NCI-H1694 (cell line): ENCODE measurements at regions not wholly inside any gene's neighbourhood (a gene's known extent, or its start where the extent isn't known, plus 50 kb on each side); places are given as distances from the start of the nearest gene placed in this dataset.

Experiments used
- DNase-seq: peaks from one replicate; lab custom pipeline; 2025; lab: John Stamatoyannopoulos, UW

DNA sequence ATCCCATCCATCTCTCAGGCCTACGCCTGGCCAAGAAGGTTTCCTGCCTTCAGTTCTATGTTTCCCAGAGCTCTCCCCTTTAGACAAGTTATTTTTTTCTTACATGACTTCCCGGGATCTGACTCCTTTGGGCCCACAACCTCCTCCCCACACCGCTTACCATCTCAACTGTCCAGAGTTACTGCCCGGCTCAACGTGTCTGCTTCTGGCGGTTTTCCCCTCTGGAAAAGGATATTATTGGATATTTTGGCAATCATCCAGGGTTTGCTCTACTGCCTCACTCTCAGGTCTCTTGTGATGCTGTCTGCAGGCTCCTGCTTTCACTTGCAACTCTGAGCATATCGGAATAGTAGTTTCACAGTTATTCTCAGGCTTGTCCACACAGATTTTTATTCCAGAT lies 318.2 kb upstream of the CAMK1G start:
- no peak for DNase-seq

DNA sequence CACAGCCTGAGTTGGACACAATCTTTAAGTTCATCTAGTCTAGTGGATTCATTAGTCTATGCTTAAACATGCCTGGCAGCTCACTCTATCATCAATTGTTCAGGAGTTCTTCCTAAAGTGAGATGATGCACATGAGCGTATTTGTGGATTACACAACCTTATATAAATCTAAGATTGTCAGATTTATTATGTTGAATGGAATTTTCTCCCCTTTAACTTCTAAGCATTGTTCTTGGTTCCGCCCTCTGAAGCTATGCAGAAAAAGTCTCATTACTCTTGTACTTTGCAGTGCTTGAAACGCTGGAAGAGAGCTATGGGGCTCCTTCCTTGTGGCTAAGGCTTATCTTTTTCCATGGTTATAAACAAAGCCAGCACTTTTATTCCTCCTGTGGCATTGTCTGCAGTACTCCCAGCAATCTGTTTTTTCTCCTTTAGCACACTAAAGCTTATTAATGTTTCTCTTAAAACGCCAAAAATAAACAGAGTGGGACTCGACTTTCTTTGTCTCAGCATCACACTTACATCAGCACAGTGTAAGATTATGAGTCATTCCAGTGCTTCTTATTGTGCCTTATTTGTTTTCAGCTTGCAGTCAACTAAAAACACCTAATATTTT lies 316.8 kb upstream of the CAMK1G start:
- DNase-seq, result no peak

DNA sequence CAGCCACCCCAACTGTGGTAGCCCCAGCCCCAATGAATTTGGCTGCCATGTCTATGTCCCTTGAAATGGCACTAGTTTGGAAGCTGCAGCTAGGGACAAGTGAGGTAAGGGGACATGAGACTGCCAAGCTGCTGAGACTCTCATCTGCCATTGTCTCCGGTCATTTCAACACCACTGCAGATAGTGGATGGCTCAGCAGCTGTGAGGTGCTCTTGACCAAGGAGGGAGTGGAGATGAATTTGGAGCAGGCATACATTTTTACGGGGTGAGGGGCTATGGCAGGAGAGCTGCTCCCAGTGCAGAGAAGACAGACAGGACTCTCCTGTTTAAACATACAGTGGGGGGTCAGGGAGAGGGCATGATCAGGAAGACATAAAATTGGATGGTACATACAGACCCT lies 315.5 kb upstream of the CAMK1G start:
- DNase-seq, result no peak

DNA sequence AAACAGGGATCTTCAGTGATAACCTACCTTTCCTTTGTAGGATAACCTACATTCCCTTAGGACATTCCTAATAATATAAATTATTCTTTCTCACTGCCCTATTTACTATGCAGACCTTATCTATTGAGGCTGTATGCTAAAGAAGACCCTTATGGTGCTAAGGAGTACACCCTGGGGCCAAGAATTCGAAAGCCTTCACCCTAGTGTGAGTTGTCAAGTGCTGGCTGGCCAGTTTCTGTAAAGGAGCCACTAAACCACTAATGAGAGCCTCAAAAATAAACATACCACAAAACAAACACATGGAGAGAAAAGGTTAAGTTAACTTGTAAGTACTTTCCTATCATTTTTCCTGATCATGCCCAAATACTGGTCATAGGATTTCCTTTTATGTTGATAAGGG lies 315.0 kb upstream of the CAMK1G start:
- no peak for DNase-seq

DNA sequence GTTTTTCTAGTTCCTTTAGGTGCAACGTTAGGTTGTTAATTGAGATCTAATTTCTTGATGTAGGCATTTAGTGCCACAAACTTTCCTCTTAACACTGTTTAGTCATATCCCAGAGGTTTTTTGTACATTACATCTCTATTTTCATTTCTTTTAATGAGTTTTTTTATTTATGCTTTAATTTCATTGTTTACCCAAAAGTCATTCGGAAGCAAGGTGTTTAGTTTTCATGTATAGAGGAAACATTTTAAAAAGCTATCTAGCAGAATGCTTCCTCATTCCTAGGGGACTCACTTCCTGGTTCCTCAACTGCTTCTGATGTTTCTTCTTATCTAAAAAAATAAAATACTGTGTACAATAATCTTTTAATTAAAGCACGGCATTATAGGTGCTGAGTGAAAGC lies 307.2 kb upstream of the CAMK1G start:
- no peak for DNase-seq

DNA sequence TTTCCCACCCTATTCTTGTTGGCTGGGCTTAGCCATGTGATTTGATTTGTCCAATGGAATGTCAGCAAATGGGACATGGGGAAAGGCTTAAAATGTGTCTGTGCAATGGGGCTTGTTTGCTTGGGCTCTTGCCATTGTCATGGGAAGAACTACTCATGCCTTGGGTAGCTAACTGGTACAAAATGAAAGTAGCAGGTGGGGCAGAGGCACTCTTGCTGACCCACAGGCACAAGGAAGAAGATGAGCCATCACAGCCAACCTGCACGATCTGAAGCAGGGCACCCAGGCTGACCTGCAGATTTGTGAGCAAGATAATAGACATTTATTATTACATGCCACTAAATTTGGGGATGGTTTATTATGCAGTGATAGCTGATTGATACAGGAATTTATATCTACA lies 305.9 kb upstream of the CAMK1G start:
- no peak for DNase-seq

DNA sequence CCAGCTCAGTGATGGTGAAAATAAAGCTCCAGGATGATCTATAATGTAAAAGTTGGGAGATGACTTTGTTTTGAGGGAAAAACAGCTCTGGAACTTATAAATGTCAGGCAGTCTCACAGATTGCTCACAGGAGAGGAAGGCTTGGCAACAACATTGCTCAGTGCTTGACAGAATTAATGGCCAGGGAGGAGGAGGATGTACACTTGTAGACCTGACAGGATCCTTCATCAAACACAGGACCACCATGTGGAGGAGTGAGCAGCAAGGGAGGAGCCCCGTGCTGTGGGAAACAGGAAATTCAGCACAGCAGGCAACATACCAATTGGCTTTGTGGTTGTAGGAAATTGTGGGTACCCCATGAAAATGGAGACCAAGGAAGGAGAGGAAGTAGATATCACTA lies 291.8 kb upstream of the CAMK1G start:
- DNase-seq, result no peak

DNA sequence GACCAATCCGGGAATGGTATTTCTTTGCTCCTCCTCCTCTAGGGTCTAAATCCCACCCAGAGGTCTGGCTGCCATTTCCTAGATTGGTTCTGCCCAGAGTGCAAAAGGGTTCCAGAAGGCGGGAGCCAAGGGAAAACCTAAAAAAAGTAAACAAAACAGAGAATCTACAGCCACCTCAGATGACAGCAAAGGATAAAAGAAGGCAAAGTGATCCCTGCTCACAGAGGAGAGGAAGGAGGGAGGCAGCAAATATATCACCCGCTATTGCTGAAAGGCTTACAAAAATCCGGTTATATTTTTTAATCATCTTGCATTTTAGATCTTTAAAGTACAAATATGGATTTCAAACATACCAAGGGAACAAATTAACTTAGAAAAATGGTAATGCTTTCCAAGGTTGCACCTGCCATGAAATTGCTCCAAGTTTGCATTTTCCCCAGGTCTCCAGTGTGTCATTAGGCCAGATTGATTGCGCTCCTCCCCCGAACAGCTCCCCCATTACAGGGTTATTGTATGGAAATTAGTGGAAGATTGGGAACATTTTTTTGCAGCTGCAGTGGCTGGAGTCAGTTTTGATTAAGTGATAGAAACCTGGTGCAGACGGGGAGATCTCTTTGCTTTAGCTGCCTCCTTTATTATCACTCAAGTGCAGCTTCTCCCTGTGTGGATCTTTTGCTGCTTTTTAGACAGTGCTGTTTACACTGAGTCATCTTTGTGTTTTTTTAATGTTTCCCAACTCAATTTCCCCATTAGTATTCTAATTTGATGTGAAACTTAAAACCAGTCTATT lies 280.5 kb upstream of the CAMK1G start:
- DNase-seq, result no peak

DNA sequence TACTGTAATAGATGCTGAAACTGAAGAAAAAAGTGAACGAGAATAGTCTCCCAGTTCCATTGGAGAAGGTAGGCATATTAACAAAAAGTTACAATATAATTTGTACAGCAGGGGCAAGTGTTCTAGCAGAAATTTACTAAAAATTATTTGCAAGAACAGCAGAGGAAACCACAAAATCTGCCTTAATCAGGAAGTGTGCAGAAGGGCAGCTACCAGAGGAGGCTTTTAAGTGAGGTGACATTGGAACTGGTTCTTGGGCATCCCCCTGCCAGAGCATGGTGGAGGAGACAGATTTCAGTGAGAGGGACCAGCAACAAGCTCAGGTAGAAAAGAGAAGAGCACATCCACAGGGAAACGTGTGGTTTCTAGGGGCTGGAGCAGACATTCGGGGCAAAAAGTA lies 279.3 kb upstream of the CAMK1G start:
- no peak for DNase-seq

DNA sequence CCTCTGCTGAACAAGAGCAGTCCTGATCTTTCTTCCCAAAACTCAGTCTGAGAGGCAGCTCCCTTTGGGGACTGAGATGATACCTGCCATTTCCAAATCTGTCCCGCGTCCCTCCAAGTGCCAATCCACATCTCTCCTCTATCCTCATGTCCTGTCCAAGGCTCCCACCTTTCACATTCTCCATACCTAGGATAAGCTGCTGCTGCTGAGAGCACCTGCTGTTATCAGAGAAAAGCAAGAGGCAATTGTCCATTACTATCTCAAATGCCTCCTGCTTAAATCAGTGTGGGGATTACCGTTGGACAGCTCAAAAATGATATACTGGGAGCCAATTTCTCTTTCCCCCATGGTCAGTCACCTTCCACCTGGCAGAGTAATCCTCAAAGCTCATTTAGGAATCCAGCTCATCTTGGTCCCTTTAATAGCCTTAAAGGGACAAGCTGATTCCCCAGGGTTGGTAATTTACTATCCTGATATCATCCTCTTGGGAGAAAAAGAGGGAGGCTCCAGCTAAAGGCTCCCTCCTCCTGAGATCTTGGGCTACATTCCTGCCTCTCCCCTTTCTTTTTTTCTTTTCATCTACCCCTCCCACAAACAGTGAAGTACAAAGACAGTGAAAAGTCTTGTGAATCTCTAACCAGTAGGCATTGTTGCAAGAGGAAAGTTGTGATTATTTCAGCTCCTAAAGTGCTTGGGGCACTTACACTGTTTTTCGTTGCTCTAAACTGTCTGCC lies 278.1 kb upstream of the CAMK1G start:
- DNase-seq, result no peak

DNA sequence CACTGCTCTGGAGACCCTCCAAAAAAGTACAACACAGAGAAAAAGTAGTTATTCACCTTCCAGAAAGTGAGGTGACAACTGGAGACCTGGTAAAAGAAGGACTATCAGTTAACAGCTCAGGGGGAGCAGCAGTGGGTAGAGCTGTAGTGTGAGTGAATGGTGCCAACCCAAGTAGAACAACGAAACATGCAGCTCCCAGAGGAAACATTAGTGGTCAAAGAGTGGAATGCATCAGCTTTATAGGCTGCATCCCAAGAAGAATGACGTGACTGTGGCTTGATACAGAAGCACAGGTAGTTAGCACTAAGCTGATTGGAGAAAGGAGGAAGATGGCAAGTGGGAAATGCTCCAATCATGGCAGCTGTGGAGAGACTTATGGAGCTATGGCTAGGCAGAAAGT lies 275.7 kb upstream of the CAMK1G start:
- no peak for DNase-seq

DNA sequence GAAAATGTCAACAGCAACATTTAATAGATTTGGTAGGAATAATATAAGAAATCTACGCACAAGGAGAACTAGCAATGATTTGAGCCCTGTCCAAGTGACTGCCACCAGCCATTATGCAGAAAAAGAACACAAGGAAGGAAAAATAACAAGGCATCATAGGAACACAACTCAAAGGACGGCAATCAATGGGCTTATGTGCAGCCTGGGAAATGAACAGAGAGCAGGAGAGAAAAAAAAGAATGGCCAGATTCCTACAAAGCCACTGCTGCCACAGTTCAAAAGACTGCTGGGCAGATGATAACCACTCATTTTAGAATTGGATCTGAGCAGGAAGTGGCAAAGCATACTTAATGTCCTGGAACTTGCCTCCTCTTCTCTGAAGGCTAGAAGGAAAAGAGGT lies 274.3 kb upstream of the CAMK1G start:
- DNase-seq, result no peak

DNA sequence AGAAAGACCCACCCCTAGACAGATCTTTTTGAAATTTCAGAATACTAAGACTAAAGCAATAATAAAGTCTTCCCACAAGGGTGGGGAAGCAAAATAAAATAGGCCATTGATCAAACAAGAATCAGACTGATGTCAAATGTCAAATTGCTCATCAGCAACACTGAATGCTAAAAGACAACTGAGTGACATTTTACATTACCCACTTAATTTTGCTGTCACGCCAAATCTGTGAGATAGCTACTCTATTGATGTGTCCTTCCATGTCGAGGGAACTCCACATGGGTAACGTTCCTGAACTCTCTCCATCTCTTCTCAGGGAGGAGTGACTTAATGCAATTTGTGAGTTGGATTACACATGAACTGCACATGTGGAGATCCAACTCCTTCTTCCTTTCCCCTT lies 271.7 kb upstream of the CAMK1G start:
- DNase-seq, result no peak

DNA sequence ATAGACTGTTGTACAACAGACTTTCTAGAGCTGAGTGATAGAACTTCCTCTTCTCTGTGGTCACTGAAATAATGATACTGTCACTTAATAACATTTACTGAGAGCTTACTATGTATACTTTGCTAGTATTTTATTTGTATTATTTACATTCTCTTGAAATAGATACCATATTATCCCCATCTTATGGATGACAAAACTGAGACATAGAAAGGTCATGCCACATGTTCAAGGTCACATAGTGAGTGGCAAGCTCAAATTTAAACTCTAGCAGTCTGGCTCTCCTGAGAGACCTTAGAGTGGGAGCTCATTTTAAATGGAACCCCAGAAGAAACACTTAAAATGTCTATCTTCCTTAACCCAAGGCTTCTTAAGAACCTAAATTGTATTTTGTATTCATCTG lies 266.6 kb upstream of the CAMK1G start:
- DNase-seq, result no peak

DNA sequence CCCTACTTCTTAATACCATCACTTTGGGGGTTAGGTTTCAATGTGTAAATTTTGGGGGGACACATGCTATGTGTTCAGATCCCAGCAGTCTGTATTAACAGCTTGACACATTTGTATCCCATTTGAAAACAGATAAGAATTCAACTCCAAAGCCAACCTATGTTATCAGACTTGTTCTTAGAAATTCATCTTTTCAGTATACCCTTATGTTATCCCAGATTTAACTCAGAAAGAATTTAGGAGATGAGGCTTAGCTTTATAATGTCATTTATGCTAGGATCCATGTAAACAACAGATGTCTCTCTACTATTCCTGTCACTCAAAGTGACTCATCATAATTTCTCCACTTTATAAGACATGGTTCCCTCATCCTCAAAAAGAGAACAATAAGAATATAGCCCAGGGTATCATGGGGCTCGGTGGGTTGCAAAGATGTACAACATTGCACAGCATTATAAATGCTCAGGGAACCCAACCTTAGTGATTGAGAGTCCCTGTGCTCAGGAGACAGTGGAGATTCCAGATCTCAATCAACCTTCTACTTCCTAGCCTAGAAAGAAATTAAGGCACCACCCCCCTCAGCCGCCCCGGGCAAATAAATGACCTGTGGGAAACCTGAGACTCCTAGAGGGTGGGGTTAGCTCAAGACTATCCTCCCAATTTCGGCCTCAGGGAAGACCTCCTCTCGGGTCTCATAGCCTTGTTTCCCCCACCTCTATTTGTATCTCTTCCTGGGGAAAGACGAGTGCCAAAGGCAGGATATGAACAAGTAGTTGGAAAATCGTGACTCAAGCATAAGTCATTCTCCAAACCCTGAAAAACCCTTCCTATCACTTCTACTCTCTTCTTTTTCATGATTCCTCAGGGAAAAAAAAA lies 265.1 kb upstream of the CAMK1G start:
- peak; percentile 17 for DNase-seq

DNA sequence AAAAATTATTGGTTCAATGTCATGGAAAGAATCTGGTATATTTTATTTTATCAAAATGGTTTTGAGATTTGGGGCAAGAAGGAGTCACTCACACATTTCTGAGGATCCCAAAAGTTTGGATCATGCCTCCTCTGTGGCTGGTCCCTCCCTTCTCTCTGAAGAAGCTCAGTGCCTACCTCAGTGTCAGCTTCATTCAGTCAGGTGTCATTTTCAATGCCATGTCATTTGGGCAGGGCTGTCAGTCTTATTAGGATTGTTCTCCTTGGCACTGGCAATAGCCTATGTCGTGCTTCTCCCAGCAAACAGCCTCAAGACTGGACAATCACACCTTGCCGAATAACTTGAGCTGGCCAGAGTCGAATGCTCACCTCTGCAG lies 264.5 kb upstream of the CAMK1G start:
- DNase-seq, result no peak

DNA sequence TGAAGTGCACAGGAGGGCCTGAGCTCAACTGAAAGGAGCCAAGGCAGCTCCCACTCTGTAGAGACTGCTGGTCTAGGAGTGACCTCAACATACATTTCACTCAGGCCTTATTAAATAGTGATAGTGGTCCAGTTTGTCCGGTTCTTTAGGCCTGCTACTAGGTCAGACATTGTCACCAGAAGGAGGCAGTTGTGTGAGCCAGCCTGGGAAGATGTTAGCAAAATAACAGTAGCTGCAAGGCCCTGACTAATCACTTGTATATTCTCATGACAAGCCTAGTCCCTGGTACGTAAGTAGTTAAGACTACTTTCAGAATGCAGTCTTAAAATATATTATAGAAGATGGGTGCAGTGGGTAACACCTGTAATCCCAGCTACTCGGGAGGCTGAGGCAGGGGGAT lies 264.0 kb upstream of the CAMK1G start:
- no peak for DNase-seq

DNA sequence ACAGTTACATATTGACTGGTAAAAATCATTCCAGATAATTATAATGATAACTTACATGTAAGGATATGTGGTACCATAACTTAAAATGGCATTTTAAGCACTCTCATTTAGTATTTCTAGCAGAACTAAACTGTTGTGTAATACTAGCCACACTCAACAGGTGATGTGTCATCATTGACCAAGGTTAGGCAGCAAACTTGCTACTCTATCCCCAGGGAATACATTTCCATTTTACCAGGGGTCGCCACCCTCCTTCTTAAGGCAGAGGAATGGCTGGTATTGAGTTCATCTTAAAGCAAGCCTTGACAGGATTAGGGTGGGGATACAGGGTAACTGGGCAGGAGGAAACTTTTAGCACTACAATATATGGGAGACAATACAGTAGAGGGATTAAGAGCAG lies 259.8 kb upstream of the CAMK1G start:
- no peak for DNase-seq

DNA sequence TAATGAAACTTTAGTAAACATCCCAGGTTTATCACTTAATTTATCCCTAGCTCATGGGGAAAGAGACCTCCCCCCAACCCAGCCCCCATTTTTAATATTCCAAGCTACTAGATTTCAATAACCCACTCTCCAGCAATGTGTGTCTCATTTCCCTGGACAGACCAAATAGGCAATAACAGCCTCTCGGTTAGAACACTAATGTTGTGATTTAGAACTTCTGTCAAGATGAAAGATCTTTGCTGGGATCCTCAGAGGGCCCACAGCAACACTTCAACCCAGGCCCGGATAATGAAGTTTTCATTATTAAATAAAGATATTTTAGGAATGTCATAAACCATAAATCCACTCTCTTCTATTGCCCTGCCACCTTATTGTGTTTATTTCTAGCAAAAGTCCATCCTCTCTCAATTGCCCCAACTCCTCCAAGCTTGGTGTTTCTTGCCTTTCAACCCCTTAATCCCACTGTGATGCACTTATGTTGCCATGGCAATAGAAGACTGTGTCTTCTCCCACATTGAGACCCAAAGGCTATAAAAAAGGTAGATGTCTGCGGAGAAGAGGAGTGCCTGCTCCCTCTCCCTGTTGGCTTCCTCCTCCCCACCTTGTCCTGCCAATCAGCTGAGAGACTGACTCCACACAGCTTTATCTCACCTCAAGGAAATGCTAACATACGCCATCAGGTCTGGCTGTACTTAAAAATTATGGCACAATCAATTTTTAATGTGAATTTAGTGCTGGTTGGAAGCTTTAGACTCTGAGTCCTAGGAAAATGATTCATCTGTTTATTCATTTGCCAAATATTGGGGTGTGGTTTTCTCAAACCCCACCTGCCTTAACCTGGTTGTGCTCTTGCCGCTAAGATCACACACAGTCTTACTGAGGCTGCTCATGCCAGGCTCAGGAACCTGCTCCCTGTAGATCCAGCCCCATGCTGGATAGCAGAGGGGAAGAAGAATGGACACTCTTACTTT lies 258.3 kb upstream of the CAMK1G start:
- no peak for DNase-seq

DNA sequence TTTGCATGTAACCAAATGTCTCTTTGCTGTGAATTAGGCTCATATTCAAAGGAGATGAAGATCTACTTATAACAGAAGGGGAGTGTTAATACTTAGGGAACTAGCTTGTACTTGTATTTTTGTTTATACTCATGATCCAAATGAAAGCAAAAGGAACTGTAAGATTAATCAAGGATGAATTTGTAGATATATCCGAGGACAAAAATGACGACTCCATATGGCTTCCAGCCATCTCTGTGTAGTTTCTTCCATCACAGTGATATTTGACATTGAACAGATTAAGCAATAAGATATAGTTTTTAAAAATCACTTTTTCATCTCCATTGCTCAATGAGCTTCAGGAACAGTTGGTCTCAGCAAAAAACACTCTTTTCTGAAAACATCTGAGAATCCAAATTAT lies 257.4 kb upstream of the CAMK1G start:
- no peak for DNase-seq

DNA sequence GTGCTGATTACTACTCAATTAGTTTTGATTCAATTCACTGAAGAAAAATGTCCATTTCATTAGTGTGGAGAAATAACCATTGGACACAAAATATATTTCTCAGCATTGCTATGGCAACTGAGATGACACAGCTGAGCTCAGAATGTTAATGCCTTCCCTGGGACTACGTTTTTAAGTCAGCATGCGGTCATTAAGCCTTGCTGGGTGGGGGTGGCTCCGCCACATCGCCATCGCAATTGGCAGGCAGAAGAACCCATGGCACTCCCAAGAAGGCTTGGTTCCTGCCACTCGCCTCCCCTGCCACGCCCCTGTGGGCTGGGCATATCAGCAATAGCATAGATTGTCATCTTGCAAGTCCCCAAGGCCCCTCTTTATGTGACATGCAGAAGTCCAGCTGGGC lies 256.7 kb upstream of the CAMK1G start:
- DNase-seq, result no peak
